K562 (cell line): ENCODE measurements at regions not wholly inside any gene's neighbourhood (a gene's known extent, or its start where the extent isn't known, plus 50 kb on each side); places are given as distances from the start of the nearest gene placed in this dataset.

Source experiments
- ATAC-seq: fragments of 200-7000 bp; cut with Tn5 transposase; 3 replicates; pipeline ENCODE4 v1.9.1; 2020; ENCODE audit warnings: moderate library complexity
- BruUV-seq: library from RNA; stranded (reverse); fragments of 400-500 nt; replicated peaks from 2 replicates; lab custom pipeline; 2021; lab: Mats Ljungman, UMichigan
- CTCF ChIA-PET: fragments of 300-600 bp; formaldehyde crosslinking; extraction: SDS; loops from one replicate; lab custom pipeline; 2021; ENCODE audit warnings: low intra/inter-chr PET ratio; lab: Yijun Ruan, JAX
- POLR2A ChIA-PET: fragments of 300-600, 350-650 bp; sonication (Branson Sonifier 250); formaldehyde crosslinking; extraction: SDS; loops from one replicate; lab custom pipeline; 2021; ENCODE audit warnings: antibody characterized with exemption, inconsistent platforms; lab: Yijun Ruan, JAX
- DNase-seq, 4 experiments: peaks; one replicate each; pipeline versions ENCODE4 v3.0.0 to v3.0.0-alpha.2; 2011 to 2018; ENCODE audit warnings: low spot score in 3 of 4, mixed read lengths in 3 of 4; ENCODE audit errors: extremely low read depth in 1 of 4
- FAIRE-seq: peaks from 2 replicates; lab custom pipeline; 2011; peaks lifted over from hg19 to GRCh38; lab: Jason Lieb, UNC
- H2AFZ ChIP-seq: 2 replicates; pipeline ENCODE4 v1.6.0; 2011; ENCODE audit warnings: low read depth, low read length, control low read depth, inconsistent platforms
- H3K27ac ChIP-seq: fragments of 200-600 bp; 3 replicates; pipeline ENCODE4 v1.8.0; 2011; ENCODE audit warnings: low read depth, mild to moderate bottlenecking, control low read depth, inconsistent platforms, low read length, moderate library complexity, mixed read lengths; ENCODE audit errors: extremely low read depth
- H3K27me3 ChIP-seq, 2 experiments: fragments of 300-600 bp in 1 of 2; 2 replicates in 1 of 2; 3 replicates in 1 of 2; pipeline versions ENCODE4 v1.6.0 to v1.8.0; 2011; ENCODE audit warnings: inconsistent platforms in 2 of 2, low read length in 2 of 2, mild to moderate bottlenecking in 1 of 2, mixed read lengths in 1 of 2, moderate library complexity in 1 of 2; ENCODE audit not compliant: control insufficient read depth in 2 of 2, insufficient read depth in 2 of 2
- H3K36me3 ChIP-seq: fragments of 300-600 bp; 3 replicates; pipeline ENCODE4 v1.8.0; 2011; ENCODE audit warnings: mild to moderate bottlenecking, low read length, inconsistent platforms; ENCODE audit not compliant: control insufficient read depth, insufficient read depth
- H3K4me1 ChIP-seq, 2 experiments: fragments of 200-600 bp in 1 of 2; replicated peaks in 1 of 2; 2 replicates in 1 of 2; 3 replicates in 1 of 2; pipeline versions ENCODE4 v1.5.1 to v1.8.0; 2011; ENCODE audit warnings: inconsistent platforms in 2 of 2, low read length in 2 of 2, mild to moderate bottlenecking in 1 of 2, mixed read lengths in 1 of 2, moderate library complexity in 1 of 2; ENCODE audit not compliant: control insufficient read depth in 2 of 2, insufficient read depth in 2 of 2
- H3K4me2 ChIP-seq: 2 replicates; pipeline ENCODE4 v1.6.1; 2011; ENCODE audit warnings: low read length, control low read depth, inconsistent platforms, mixed read lengths; ENCODE audit not compliant: insufficient read depth
- H3K4me3 ChIP-seq: fragments of 200-600 bp; sonication (generic), shearing (Covaris generic); 2 replicates; pipeline ENCODE4 v1.5.1; 2016; ENCODE audit warnings: control low read depth, inconsistent platforms
- H3K79me2 ChIP-seq: fragments of 200-600 bp; 3 replicates; pipeline ENCODE4 v1.8.0; 2011; ENCODE audit warnings: low read length, inconsistent platforms; ENCODE audit not compliant: control insufficient read depth, insufficient read depth
- H3K9ac ChIP-seq, 2 experiments: 2 replicates each; pipeline versions ENCODE4 v1.6.0 to v1.6.1; 2011; ENCODE audit warnings: low read depth in 2 of 2, low read length in 2 of 2, control low read depth in 1 of 2, inconsistent platforms in 1 of 2, mild to moderate bottlenecking in 1 of 2, mixed read lengths in 1 of 2; ENCODE audit not compliant: insufficient read depth in 1 of 2
- H3K9me1 ChIP-seq: one replicate; pipeline ENCODE4 v1.6.0; 2011; ENCODE audit warnings: inconsistent platforms, mild to moderate bottlenecking, low read length, moderate library complexity; ENCODE audit not compliant: control insufficient read depth, insufficient read depth
- H3K9me3 ChIP-seq: replicated peaks from 2 replicates; pipeline ENCODE4 v1.5.1; 2011; ENCODE audit warnings: low read depth, low read length, inconsistent platforms; ENCODE audit not compliant: control insufficient read depth, insufficient read depth
- H4K20me1 ChIP-seq: replicated peaks from 2 replicates; pipeline ENCODE4 v1.6.1; 2011; ENCODE audit warnings: low read length, inconsistent platforms, mixed read lengths; ENCODE audit not compliant: control insufficient read depth, insufficient read depth
- CTCFL ChIP-seq: IDR thresholded peaks from 2 replicates; pipeline ENCODE4 v1.6.1; 2011; ENCODE audit warnings: borderline replicate concordance, low read depth, mild to moderate bottlenecking, moderate library complexity, low read length; ENCODE audit not compliant: insufficient read depth, poor library complexity, severe bottlenecking
- GMEB1 ChIP-seq: fragments of 250-450 bp; sonication (Bioruptor Pico); IDR thresholded peaks from 2 replicates; pipeline ENCODE4 v1.4.0; 2020; ENCODE audit warnings: mild to moderate bottlenecking
- HINFP ChIP-seq: fragments of 450-650 bp; conservative IDR thresholded peaks from 2 replicates; pipeline ENCODE4 v1.6.1; 2016; ENCODE audit warnings: missing genetic modification characterization, low read depth, mild to moderate bottlenecking, control low read depth, missing compliant biosample characterization
- HNRNPK ChIP-seq: fragments of 200-400 bp; formaldehyde crosslinking; IDR thresholded peaks from one replicate; pipeline ENCODE4 v1.6.1; 2018; ENCODE audit warnings: mild to moderate bottlenecking, low read depth, low read length; ENCODE audit not compliant: poor library complexity, severe bottlenecking
- MEF2D ChIP-seq: conservative IDR thresholded peaks from 2 replicates; pipeline ENCODE4 v1.6.1; 2016; ENCODE audit warnings: low read depth, missing genetic modification characterization, missing compliant biosample characterization
- MITF ChIP-seq: IDR thresholded peaks from 2 replicates; pipeline ENCODE4 v1.6.1; 2014; ENCODE audit warnings: antibody characterized with exemption
- SP1 ChIP-seq: sonication (generic); formaldehyde crosslinking; IDR thresholded peaks from 2 replicates; pipeline ENCODE4 v1.8.1; 2022; ENCODE audit warnings: mild to moderate bottlenecking, missing genetic modification reagents
- SRSF1 ChIP-seq: fragments of 200-400 bp; formaldehyde crosslinking; IDR thresholded peaks from 2 replicates; pipeline ENCODE4 v1.6.1; 2017; ENCODE audit warnings: mild to moderate bottlenecking, low read depth, low read length, moderate library complexity
- ZNF143 ChIP-seq: sonication (generic); formaldehyde crosslinking; IDR thresholded peaks from 2 replicates; pipeline ENCODE4 v1.9.0; 2022; ENCODE audit warnings: mild to moderate bottlenecking, missing genetic modification reagents
- ZNF79 ChIP-seq: fragments of 250-450 bp; sonication (Bioruptor Pico); IDR thresholded peaks from 2 replicates; pipeline ENCODE4 v1.4.0; 2020; ENCODE audit warnings: low read depth, mild to moderate bottlenecking, moderate library complexity
- WGBS: fragments of 100-300 bp; shearing (Covaris generic); methylation state at CpG from one replicate; pipeline ENCODE4 v1.1.6; 2016; ENCODE audit warnings: low coverage, mixed read lengths; ENCODE audit not compliant: insufficient coverage; ENCODE audit errors: missing lambda C conversion rate; 5-methylcytosine and 5-hydroxymethylcytosine counted together
- in situ Hi-C: fragments of 300-500 bp; cut with MboI; formaldehyde crosslinking; loops from 4 replicates; pipeline ENCODE4 v1.15.0; 2018; ENCODE audit warnings: inconsistent platforms, mixed read lengths
- intact Hi-C: fragments of 100-400 bp; cut with micrococcal nuclease; formaldehyde crosslinking; loops from 2 replicates; pipeline ENCODE4 v1.14.2; 2022
- TF ChIP-seq, protein P1 (sequence below): fragments of 450-650 bp; formaldehyde crosslinking; IDR thresholded peaks from 2 replicates; pipeline ENCODE4 v1.4.0; 2022; ENCODE audit warnings: missing genetic modification characterization

- DNase-seq (no peak), FAIRE-seq (no peak), ATAC-seq (no peak)
- peaks cover 17 to 26% of the 10 kb centered on the region in 2 experiments for H3K27me3 ChIP-seq
- H2AFZ ChIP-seq: no peak overlapping the region
- H3K9ac ChIP-seq: no peak overlapping the region
- BruUV-seq: no TSS peak
- ChIA-PET CTCF (no interaction called here), POLR2A (no interaction called here)
- H3K27ac ChIP-seq: no peak overlapping the region
- 0% methylated on average over 6 of the region's 6 CpGs for WGBS
- H3K4me1 ChIP-seq: no peaks in the 10 kb centered on the region
- no peaks in the 10 kb centered on the region for H4K20me1 ChIP-seq
- H3K9me3 ChIP-seq: no peaks in the 10 kb centered on the region
- H3K9me1 ChIP-seq: no peaks in the 10 kb centered on the region
- H3K79me2 ChIP-seq: no peaks in the 10 kb centered on the region
- H3K36me3 ChIP-seq: no peaks in the 10 kb centered on the region
- no peak overlapping the region for H3K4me2 ChIP-seq
- in situ Hi-C loops (no loop called here), intact Hi-C loops (no loop called here)
- no peak overlapping the region for H3K4me3 ChIP-seq
- TF ChIP-seq MEF2D: no peak
- no peak for TF ChIP-seq HNRNPK
- no peak for TF ChIP-seq SP1 (CRISPR knock-in tag)
- TF ChIP-seq CTCFL: no peak
- no peak for TF ChIP-seq ZNF79 (CRISPR knock-in tag)
- TF ChIP-seq GMEB1 (CRISPR knock-in tag): no peak
- no peak for TF ChIP-seq MITF
- TF ChIP-seq, protein P1, sequence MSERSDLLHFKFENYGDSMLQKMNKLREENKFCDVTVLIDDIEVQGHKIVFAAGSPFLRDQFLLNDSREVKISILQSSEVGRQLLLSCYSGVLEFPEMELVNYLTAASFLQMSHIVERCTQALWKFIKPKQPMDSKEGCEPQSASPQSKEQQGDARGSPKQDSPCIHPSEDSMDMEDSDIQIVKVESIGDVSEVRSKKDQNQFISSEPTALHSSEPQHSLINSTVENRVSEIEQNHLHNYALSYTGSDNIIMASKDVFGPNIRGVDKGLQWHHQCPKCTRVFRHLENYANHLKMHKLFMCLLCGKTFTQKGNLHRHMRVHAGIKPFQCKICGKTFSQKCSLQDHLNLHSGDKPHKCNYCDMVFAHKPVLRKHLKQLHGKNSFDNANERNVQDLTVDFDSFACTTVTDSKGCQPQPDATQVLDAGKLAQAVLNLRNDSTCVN: no peak
- TF ChIP-seq HINFP (tag): no peak
- no peak for TF ChIP-seq ZNF143 (CRISPR knock-in tag)
- TF ChIP-seq SRSF1: no peak
Measured at GRCh38 chr1:13898406-13898805, 198.4 kb downstream of the PRDM2 start.
